GM06990 (cell line): ENCODE measurements at regions not wholly inside any gene's neighbourhood (a gene's known extent, or its start where the extent isn't known, plus 50 kb on each side); places are given as distances from the start of the nearest gene placed in this dataset.

Experiments used
- DNase-seq: peaks from one replicate; pipeline ENCODE4 v3.0.0-alpha.2; 2011; ENCODE audit not compliant: insufficient read length; ENCODE audit errors: extremely low read depth
- H3K27me3 ChIP-seq: replicated peaks from 2 replicates; pipeline ENCODE4 v1.6.0; 2011; ENCODE audit warnings: low read length; ENCODE audit not compliant: control insufficient read depth, insufficient read depth
- H3K36me3 ChIP-seq: 2 replicates; pipeline ENCODE4 v1.5.1; 2011; ENCODE audit warnings: low read length; ENCODE audit not compliant: control insufficient read depth, insufficient read depth
- H3K4me3 ChIP-seq: replicated peaks from 2 replicates; pipeline ENCODE4 v1.5.1; 2011; ENCODE audit warnings: low read depth, mild to moderate bottlenecking, control low read depth, low read length
- TF ChIP-seq, protein P1 (sequence below): IDR thresholded peaks from 2 replicates; pipeline ENCODE4 v1.5.1; 2011; ENCODE audit warnings: low read length, control low read depth, mild to moderate bottlenecking, inconsistent platforms; ENCODE audit not compliant: insufficient read depth, poor library complexity, severe bottlenecking

- Histone ChIP-seq H3K27me3 (no peaks in the 10 kb centered on the region), H3K4me3 (no peak overlapping the region), H3K36me3 (no peaks in the 10 kb centered on the region)
- TF ChIP-seq, protein P1, sequence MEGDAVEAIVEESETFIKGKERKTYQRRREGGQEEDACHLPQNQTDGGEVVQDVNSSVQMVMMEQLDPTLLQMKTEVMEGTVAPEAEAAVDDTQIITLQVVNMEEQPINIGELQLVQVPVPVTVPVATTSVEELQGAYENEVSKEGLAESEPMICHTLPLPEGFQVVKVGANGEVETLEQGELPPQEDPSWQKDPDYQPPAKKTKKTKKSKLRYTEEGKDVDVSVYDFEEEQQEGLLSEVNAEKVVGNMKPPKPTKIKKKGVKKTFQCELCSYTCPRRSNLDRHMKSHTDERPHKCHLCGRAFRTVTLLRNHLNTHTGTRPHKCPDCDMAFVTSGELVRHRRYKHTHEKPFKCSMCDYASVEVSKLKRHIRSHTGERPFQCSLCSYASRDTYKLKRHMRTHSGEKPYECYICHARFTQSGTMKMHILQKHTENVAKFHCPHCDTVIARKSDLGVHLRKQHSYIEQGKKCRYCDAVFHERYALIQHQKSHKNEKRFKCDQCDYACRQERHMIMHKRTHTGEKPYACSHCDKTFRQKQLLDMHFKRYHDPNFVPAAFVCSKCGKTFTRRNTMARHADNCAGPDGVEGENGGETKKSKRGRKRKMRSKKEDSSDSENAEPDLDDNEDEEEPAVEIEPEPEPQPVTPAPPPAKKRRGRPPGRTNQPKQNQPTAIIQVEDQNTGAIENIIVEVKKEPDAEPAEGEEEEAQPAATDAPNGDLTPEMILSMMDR = no peak
- no peak for DNase-seq
Measured at GRCh38 chr4:138404251-138404650, 162.1 kb upstream of the SLC7A11 start.

DNA sequence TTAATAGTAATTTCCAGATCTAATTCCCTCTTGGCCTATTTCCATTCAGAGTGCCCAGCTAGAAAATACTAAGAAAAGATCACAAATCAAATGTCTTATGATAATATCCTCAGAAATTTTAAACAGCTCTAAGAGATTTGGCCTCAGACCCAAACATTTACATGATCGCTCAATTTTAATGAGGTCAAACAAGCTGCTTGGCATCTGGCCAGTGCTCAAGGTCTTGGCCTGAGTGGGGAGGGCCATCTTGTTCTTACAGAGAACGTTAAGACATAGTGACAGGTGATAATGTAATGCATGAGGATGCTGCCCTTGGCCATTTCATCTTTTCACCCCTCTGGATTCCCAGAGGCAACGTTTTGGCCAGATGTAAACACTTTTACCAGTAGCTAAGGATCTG lies 159.2 kb upstream of the SLC7A11 start:
- no peak for DNase-seq
- no peak overlapping the region for H3K4me3 ChIP-seq
- TF ChIP-seq, protein P1 = no peak
- H3K27me3 ChIP-seq = no peaks in the 10 kb centered on the region
- no peaks in the 10 kb centered on the region for H3K36me3 ChIP-seq

- TF ChIP-seq, protein P1 = no peak
Measured at GRCh38 chr4:138400543-138400942, 158.4 kb upstream of the SLC7A11 start.

DNA sequence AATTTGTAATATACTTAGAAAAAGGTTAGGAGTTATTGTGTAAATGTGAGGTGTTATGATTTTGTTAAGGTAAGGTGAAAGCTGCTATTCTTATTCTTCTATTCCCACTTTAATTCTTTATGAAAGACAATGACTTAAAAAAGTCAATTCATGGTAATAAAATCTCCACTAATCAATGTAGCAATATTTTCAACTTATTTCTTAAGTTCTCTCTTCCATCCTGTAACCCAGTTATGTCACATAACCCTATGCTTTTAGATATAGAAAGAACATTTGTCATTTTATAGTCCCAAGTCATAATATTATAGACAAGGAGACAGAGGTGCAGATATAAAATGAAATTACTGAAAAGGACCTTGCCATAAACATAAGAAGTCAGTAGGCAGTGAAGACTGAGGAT lies 157.9 kb upstream of the SLC7A11 start:
- no peaks in the 10 kb centered on the region for H3K36me3 ChIP-seq
- no peak for DNase-seq
- H3K27me3 ChIP-seq = no peaks in the 10 kb centered on the region
- TF ChIP-seq, protein P1 = no peak
- H3K4me3 ChIP-seq = no peak overlapping the region

More at GRCh38 chr4:138400543-138400942, 158.4 kb upstream of the SLC7A11 start:
- no peak for DNase-seq
- no peaks in the 10 kb centered on the region for H3K27me3 ChIP-seq
- H3K4me3 ChIP-seq = no peak overlapping the region
- no peaks in the 10 kb centered on the region for H3K36me3 ChIP-seq

DNA sequence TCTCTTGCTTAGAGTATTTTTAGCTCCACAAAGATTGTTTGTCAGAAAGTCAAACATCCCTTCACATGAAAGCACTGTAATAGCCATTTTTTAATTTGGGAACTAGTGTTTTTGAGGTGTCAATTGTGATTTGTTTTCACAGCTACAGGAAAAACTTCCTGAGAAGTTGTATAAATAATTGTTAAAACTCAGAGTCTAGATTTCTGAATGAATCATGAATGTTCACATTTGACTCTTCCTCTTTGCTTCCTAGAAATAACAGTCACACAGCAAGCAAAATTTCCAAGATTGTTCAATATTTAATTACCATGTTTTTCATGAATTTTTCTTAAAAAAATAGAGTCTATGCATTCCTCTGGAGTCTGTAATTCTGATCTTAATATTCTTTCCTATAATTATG lies 156.9 kb upstream of the SLC7A11 start:
- no peak for DNase-seq
- Histone ChIP-seq H3K36me3 (no peaks in the 10 kb centered on the region), H3K4me3 (no peak overlapping the region), H3K27me3 (no peaks in the 10 kb centered on the region)
- TF ChIP-seq, protein P1 = no peak

- DNase-seq = no peak
- no peak overlapping the region for H3K4me3 ChIP-seq
- no peaks in the 10 kb centered on the region for H3K27me3 ChIP-seq
- H3K36me3 ChIP-seq = no peaks in the 10 kb centered on the region
- TF ChIP-seq, protein P1 = no peak
Measured at GRCh38 chr4:138398322-138398721, 156.2 kb upstream of the SLC7A11 start.
